ENCODE measurements at regions not wholly inside any gene's neighbourhood (a gene's known extent, or its start where the extent isn't known, plus 50 kb on each side); places are given as distances from the start of the nearest gene placed in this dataset.

DNA sequence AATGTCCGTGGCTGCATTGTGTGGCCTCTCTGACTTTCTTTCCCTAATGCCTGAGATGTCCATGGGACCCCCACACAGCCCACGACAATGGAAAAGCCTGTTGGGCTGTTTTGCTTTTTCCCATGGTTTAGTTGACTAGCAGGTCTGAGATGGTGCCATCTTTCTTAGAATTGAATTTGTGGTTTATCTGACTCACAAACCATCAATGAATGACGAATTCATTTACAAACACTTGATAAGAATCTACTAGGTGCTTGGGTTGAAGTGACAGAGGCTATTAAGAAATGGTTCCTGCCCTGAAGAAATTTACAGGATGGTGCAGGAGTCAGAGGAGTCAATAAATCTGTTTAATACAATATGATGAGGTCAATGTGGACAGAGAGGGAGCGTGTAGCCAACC lies 75.4 kb downstream of the OTUD1 start:
- Mint-ChIP-seq H3K9me3 (peaks cover 25% of the 10 kb centered on the region), H3K4me3 (no peak overlapping the region), H3K27me3 (ENCODE audit: low read depth, poor library complexity) (peaks cover 10% of the 10 kb centered on the region), H3K4me1 (no peaks in the 10 kb centered on the region), H3K27ac (no peak overlapping the region), H3K36me3 (ENCODE audit: low read depth) (no peaks in the 10 kb centered on the region)
- DNase-seq = no peak
- TF ChIP-seq, protein P1, sequence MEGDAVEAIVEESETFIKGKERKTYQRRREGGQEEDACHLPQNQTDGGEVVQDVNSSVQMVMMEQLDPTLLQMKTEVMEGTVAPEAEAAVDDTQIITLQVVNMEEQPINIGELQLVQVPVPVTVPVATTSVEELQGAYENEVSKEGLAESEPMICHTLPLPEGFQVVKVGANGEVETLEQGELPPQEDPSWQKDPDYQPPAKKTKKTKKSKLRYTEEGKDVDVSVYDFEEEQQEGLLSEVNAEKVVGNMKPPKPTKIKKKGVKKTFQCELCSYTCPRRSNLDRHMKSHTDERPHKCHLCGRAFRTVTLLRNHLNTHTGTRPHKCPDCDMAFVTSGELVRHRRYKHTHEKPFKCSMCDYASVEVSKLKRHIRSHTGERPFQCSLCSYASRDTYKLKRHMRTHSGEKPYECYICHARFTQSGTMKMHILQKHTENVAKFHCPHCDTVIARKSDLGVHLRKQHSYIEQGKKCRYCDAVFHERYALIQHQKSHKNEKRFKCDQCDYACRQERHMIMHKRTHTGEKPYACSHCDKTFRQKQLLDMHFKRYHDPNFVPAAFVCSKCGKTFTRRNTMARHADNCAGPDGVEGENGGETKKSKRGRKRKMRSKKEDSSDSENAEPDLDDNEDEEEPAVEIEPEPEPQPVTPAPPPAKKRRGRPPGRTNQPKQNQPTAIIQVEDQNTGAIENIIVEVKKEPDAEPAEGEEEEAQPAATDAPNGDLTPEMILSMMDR (IDR thresholded peaks at IDR 0.05) = no peak

GRCh38 chr10:23516530-23516929 lies 77.7 kb downstream of the OTUD1 start:
- no peaks in the 10 kb centered on the region for H3K4me1 Mint-ChIP-seq
- peaks cover 17% of the 10 kb centered on the region for H3K9me3 Mint-ChIP-seq
- DNase-seq = peak; percentile 10
- no peak overlapping the region for H3K4me3 Mint-ChIP-seq
- no peak overlapping the region for H3K27ac Mint-ChIP-seq
- TF ChIP-seq, protein P1 (IDR thresholded peaks at IDR 0.05) = peak; percentile 52
- no peaks in the 10 kb centered on the region for H3K36me3 Mint-ChIP-seq (ENCODE audit: low read depth)
- H3K27me3 Mint-ChIP-seq (ENCODE audit: low read depth, poor library complexity) = peaks cover 16% of the 10 kb centered on the region

DNA sequence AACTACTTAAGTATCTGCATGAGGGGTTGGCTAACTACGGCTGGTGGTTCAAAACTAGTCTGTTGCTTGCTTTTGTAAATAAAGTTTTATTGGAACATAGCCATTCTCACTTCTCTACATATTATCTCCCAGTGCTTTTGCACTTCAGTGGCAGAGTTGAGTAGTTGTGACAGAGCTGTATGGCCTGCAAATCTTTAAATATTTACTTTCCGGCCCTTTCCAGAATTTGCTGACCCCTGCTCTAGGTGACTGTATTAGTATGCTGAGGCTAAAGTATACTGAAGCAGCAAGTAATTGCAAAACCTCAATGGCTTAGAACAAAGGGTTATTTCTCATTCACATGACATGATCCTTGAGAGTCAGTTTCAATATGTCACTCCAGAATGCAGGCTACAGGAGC lies 78.3 kb downstream of the OTUD1 start:
- Mint-ChIP-seq H3K4me3 (no peak overlapping the region), H3K27ac (no peak overlapping the region), H3K4me1 (no peaks in the 10 kb centered on the region), H3K36me3 (ENCODE audit: low read depth) (no peaks in the 10 kb centered on the region), H3K9me3 (peaks cover 11% of the 10 kb centered on the region), H3K27me3 (ENCODE audit: low read depth, poor library complexity) (peaks cover 16% of the 10 kb centered on the region)
- no peak for DNase-seq
- TF ChIP-seq, protein P1 (IDR thresholded peaks at IDR 0.05) = no peak

DNA sequence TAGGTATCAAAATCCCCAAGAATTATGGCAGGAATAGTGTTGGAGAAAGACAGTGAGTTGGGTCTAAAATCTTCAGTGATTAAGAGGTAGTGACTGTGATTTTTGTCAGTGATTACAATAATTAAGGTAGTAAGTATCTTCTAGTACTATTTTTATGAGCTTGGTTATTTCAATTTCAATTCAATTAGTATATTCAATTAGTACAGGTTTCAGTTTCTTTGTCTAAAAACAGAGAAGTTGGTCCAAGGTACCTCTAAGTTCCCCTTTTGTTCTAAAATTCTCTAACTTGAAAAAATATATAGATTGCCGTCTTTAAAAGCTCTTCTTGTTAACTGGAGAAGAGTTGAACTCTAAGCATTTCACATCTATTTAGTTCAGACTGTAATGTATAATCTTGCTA lies 82.9 kb downstream of the OTUD1 start:
- DNase-seq = no peak
- H3K9me3 Mint-ChIP-seq = no peaks in the 10 kb centered on the region
- no peak overlapping the region for H3K4me3 Mint-ChIP-seq
- no peak overlapping the region for H3K27ac Mint-ChIP-seq
- peaks cover 20% of the 10 kb centered on the region for H3K27me3 Mint-ChIP-seq (ENCODE audit: low read depth, poor library complexity)
- H3K36me3 Mint-ChIP-seq (ENCODE audit: low read depth) = no peaks in the 10 kb centered on the region
- H3K4me1 Mint-ChIP-seq = no peaks in the 10 kb centered on the region
- TF ChIP-seq, protein P1 (IDR thresholded peaks at IDR 0.05) = no peak

GRCh38 chr10:23522345-23522744 lies 83.5 kb downstream of the OTUD1 start:
- TF ChIP-seq, protein P1 (IDR thresholded peaks at IDR 0.05) = no peak
- no peak for DNase-seq
- H3K4me1 Mint-ChIP-seq = no peaks in the 10 kb centered on the region
- no peak overlapping the region for H3K27ac Mint-ChIP-seq
- H3K36me3 Mint-ChIP-seq (ENCODE audit: low read depth) = no peaks in the 10 kb centered on the region
- peaks cover 19% of the 10 kb centered on the region for H3K27me3 Mint-ChIP-seq (ENCODE audit: low read depth, poor library complexity)
- H3K9me3 Mint-ChIP-seq = no peaks in the 10 kb centered on the region
- H3K4me3 Mint-ChIP-seq = no peak overlapping the region

- Mint-ChIP-seq H3K36me3 (ENCODE audit: low read depth) (no peaks in the 10 kb centered on the region), H3K9me3 (no peaks in the 10 kb centered on the region), H3K27me3 (ENCODE audit: low read depth, poor library complexity) (peaks cover 11% of the 10 kb centered on the region), H3K4me1 (no peaks in the 10 kb centered on the region), H3K27ac (no peak overlapping the region), H3K4me3 (no peak overlapping the region)
- TF ChIP-seq, protein P1 (IDR thresholded peaks at IDR 0.05) = no peak
- DNase-seq = no peak
These were observed 84.4 kb downstream of the OTUD1 start for GRCh38 chr10:23523251-23523650.
